KMS-11 (cell line): ENCODE measurements at regions not wholly inside any gene's neighbourhood (a gene's known extent, or its start where the extent isn't known, plus 50 kb on each side); places are given as distances from the start of the nearest gene placed in this dataset.

ENCODE experiments used
- H2AFZ ChIP-seq: fragments of 200-600 bp; sonication (generic); 2 replicates; pipeline ENCODE4 v1.6.1; 2016; ENCODE audit warnings: antibody characterized with exemption, mixed run types, low read depth
- H3K27ac ChIP-seq: fragments of 200-600 bp; sonication (generic); 2 replicates; pipeline ENCODE4 v1.6.1; 2016; ENCODE audit warnings: mild to moderate bottlenecking, mixed run types
- H3K27me3 ChIP-seq: fragments of 200-600 bp; sonication (generic); 2 replicates; pipeline ENCODE4 v1.6.1; 2017; ENCODE audit warnings: mild to moderate bottlenecking, low read depth, mixed run types, moderate library complexity; ENCODE audit not compliant: insufficient read depth
- H3K36me3 ChIP-seq: fragments of 200-600 bp; sonication (generic); 2 replicates; pipeline ENCODE4 v1.6.1; 2017; ENCODE audit warnings: mild to moderate bottlenecking, mixed run types; ENCODE audit not compliant: insufficient read depth
- H3K4me1 ChIP-seq: fragments of 200-600 bp; sonication (generic); 2 replicates; pipeline ENCODE4 v1.6.1; 2016; ENCODE audit warnings: mild to moderate bottlenecking, low read depth, mixed run types; ENCODE audit not compliant: poor library complexity, severe bottlenecking
- H3K4me2 ChIP-seq: fragments of 200-600 bp; sonication (generic); 2 replicates; pipeline ENCODE4 v1.7.0; 2016; ENCODE audit warnings: mild to moderate bottlenecking, mixed run types
- H3K4me3 ChIP-seq: fragments of 200-600 bp; sonication (generic); IDR thresholded peaks from 2 replicates; pipeline ENCODE4 v1.6.1; 2017; ENCODE audit warnings: low read depth, low read length, mixed read lengths; ENCODE audit not compliant: insufficient read depth
- H3K79me2 ChIP-seq: fragments of 200-600 bp; sonication (generic); 2 replicates; pipeline ENCODE4 v1.6.1; 2016; ENCODE audit warnings: low read depth, mixed run types; ENCODE audit not compliant: insufficient read depth
- H3K9ac ChIP-seq: fragments of 200-600 bp; sonication (generic); 2 replicates; pipeline ENCODE4 v1.6.1; 2016; ENCODE audit warnings: mild to moderate bottlenecking, mixed run types
- H4K20me1 ChIP-seq: fragments of 200-600 bp; sonication (generic); 2 replicates; pipeline ENCODE4 v1.6.1; 2016; ENCODE audit warnings: mild to moderate bottlenecking, mixed run types; ENCODE audit not compliant: insufficient read depth
- CTCF ChIP-seq: fragments of 200-600 bp; sonication (generic); conservative IDR thresholded peaks from 2 replicates; pipeline ENCODE4 v1.6.1; 2017; ENCODE audit warnings: low read depth, mild to moderate bottlenecking, antibody characterized with exemption, low read length, moderate library complexity, mixed read lengths

DNA sequence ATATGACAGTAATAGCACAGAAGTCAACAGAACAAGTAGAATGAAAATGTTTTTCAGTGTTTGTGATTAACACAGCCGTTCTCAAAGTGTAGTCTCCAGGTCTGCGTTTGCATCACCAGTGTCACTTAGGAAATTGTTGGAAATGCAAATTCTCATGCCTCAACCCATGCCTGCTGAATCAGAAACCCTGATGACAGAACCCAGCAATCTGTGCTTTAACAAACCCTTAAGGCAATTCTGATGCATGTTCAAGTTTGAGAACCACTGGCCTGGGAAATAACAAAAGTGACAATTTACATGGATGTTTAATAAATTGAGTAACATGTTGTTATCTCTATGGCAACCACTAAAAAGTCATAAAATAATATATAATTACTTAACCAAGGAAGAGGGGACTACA is 103.1 kb upstream of the ATP11B start:
- no peaks in the 10 kb centered on the region for H4K20me1 ChIP-seq
- no peak overlapping the region for H3K27ac ChIP-seq
- H3K79me2 ChIP-seq: no peaks in the 10 kb centered on the region
- H2AFZ ChIP-seq: no peak overlapping the region
- no peak for TF ChIP-seq CTCF
- no peak overlapping the region for H3K9ac ChIP-seq
- H3K36me3 ChIP-seq: no peaks in the 10 kb centered on the region
- no peak overlapping the region for H3K4me3 ChIP-seq
- no peaks in the 10 kb centered on the region for H3K4me1 ChIP-seq
- H3K27me3 ChIP-seq: no peaks in the 10 kb centered on the region
- H3K4me2 ChIP-seq: no peak overlapping the region

DNA sequence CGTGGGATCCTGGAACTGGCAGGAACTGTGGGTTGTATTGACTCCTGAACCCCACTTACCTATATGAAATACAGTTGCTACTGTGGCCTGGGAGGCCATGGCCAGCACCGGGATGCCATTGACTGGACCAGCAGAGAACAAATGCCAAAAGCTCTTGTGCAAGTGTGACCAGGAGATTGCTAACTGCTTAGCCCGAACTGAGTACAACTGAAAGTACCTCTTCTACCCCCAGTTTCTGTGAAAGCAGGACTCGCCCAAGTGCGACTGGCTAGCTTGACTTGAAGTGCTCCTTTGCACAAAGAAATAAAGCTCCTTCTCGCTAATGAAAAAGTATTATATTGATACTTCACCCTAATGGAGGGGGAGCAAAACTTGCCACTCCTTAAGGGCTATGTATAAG is 101.3 kb upstream of the ATP11B start:
- H3K4me2 ChIP-seq: no peak overlapping the region
- H3K27ac ChIP-seq: no peak overlapping the region
- no peaks in the 10 kb centered on the region for H3K79me2 ChIP-seq
- no peaks in the 10 kb centered on the region for H3K4me1 ChIP-seq
- no peaks in the 10 kb centered on the region for H3K27me3 ChIP-seq
- H3K4me3 ChIP-seq: no peak overlapping the region
- H4K20me1 ChIP-seq: no peaks in the 10 kb centered on the region
- H3K9ac ChIP-seq: no peak overlapping the region
- H3K36me3 ChIP-seq: no peaks in the 10 kb centered on the region
- H2AFZ ChIP-seq: no peak overlapping the region
- TF ChIP-seq CTCF: no peak

GRCh38 chr3:182692695-182693094 is 100.6 kb upstream of the ATP11B start:
- no peak for TF ChIP-seq CTCF
- no peak overlapping the region for H3K27ac ChIP-seq
- H3K4me2 ChIP-seq: no peak overlapping the region
- H3K4me1 ChIP-seq: no peaks in the 10 kb centered on the region
- H3K27me3 ChIP-seq: no peaks in the 10 kb centered on the region
- no peaks in the 10 kb centered on the region for H3K79me2 ChIP-seq
- H3K9ac ChIP-seq: no peak overlapping the region
- H3K36me3 ChIP-seq: no peaks in the 10 kb centered on the region
- H3K4me3 ChIP-seq: no peak overlapping the region
- no peak overlapping the region for H2AFZ ChIP-seq
- no peaks in the 10 kb centered on the region for H4K20me1 ChIP-seq

- no peak overlapping the region for H2AFZ ChIP-seq
- no peak overlapping the region for H3K9ac ChIP-seq
- no peak overlapping the region for H3K4me2 ChIP-seq
- no peak for TF ChIP-seq CTCF
- H4K20me1 ChIP-seq: no peaks in the 10 kb centered on the region
- no peak overlapping the region for H3K4me3 ChIP-seq
- H3K79me2 ChIP-seq: no peaks in the 10 kb centered on the region
- no peaks in the 10 kb centered on the region for H3K4me1 ChIP-seq
- no peaks in the 10 kb centered on the region for H3K27me3 ChIP-seq
- H3K27ac ChIP-seq: no peak overlapping the region
- H3K36me3 ChIP-seq: no peaks in the 10 kb centered on the region
Observed at GRCh38 chr3:182693723-182694122, 99.6 kb upstream of the ATP11B start.

GRCh38 chr3:182696916-182697315 is 96.4 kb upstream of the ATP11B start:
- Histone ChIP-seq H3K9ac (no peak overlapping the region), H3K36me3 (no peaks in the 10 kb centered on the region), H4K20me1 (no peaks in the 10 kb centered on the region), H2AFZ (no peak overlapping the region), H3K4me1 (peaks cover 6% of the 10 kb centered on the region), H3K4me3 (no peak overlapping the region), H3K27ac (no peak overlapping the region), H3K79me2 (no peaks in the 10 kb centered on the region), H3K27me3 (no peaks in the 10 kb centered on the region), H3K4me2 (no peak overlapping the region)
- no peak for TF ChIP-seq CTCF
